Hepatocyte (in vitro differentiated cells): ENCODE measurements at regions not wholly inside any gene's neighbourhood (a gene's known extent, or its start where the extent isn't known, plus 50 kb on each side); places are given as distances from the start of the nearest gene placed in this dataset.

ENCODE experiments used
- CTCF ChIP-seq: fragments of 200-600 bp; sonication (generic); IDR thresholded peaks from 2 replicates; pipeline ENCODE4 v1.5.1; 2016; ENCODE audit warnings: antibody characterized with exemption, mild to moderate bottlenecking; ENCODE audit not compliant: poor library complexity
- EZH2phosphoT487 ChIP-seq: fragments of 200-600 bp; sonication (generic); IDR thresholded peaks from one replicate; pipeline ENCODE4 v1.6.1; 2018; ENCODE audit warnings: antibody characterized with exemption, mild to moderate bottlenecking, low read depth, moderate library complexity; ENCODE audit not compliant: unreplicated experiment, severe bottlenecking

- TF ChIP-seq CTCF: no peak
- no peak for TF ChIP-seq EZH2phosphoT487
Measured at GRCh38 chr12:22743700-22744099, 118.7 kb downstream of the ETNK1 start.
